Activated T-cell treated with anti-CD3 and anti-CD28 coated beads, Interleukin-2, amount 50 U/mL, for 24 hours (primary cell): ENCODE measurements at regions not wholly inside any gene's neighbourhood (a gene's known extent, or its start where the extent isn't known, plus 50 kb on each side); places are given as distances from the start of the nearest gene placed in this dataset.
"Not testable (repeated sequence)": the region's sequence is repeated elsewhere in the genome, so short reads cannot be mapped to it uniquely, and the experiment has no call there.

Source experiments
- DNase-seq: peaks from one replicate; pipeline ENCODE4 v3.0.0-alpha.2; 2020
- H3K27ac Mint-ChIP-seq: 2 replicates; pipeline ENCODE4 v1.8.0; 2020; ENCODE audit warnings: mild to moderate bottlenecking, mixed read lengths
- H3K27me3 Mint-ChIP-seq: 2 replicates; pipeline ENCODE4 v1.8.0; 2020; ENCODE audit warnings: mixed read lengths
- H3K36me3 Mint-ChIP-seq: 2 replicates; pipeline ENCODE4 v1.8.0; 2020; ENCODE audit warnings: low read depth, mixed read lengths
- H3K4me1 Mint-ChIP-seq: 2 replicates; pipeline ENCODE4 v1.8.0; 2020; ENCODE audit warnings: low read depth, mixed read lengths
- H3K4me3 Mint-ChIP-seq: 2 replicates; pipeline ENCODE4 v1.8.0; 2020; ENCODE audit warnings: mild to moderate bottlenecking, moderate library complexity, mixed read lengths
- H3K9me3 Mint-ChIP-seq: 2 replicates; pipeline ENCODE4 v1.8.0; 2020; ENCODE audit warnings: mixed read lengths

DNA sequence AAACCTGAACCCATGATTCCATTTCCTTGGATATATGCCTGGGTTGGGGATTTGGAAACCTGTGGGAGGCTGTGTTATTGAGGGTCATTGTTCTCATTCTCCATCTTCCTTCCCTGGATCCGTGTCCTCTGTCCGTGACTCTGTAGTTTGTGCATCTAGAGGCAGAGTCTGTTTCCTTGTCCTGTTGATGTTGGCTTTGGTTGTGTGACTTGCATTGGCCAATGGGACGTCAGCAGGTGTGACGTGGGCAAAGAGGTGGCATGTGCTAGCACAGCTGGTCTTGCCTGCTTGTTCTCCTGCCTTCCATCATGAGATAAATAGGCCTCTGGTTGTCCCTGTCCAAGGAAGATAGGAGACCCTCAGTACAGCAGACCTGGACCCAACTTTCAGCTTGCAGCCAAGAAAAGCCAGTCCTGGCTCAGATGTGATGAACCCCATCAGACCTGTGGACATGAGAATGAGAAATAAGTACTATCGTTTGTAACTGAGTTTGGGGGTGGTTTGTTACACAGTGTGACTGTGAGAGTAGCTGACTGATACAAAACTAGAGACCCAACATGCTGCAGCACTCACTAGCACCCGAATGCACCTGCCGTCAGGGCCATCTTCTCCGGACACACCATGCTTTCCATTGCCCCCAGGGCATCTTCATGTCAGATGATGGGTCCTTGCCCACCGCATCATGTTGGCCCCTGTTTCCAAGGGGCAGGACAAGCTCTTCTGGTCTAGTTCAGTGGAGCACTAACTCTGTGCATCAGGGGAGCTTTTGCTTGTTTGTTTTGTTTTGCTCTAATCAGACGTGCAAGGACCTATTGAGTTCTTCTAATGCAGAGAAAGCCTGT lies 195.3 kb upstream of the SULF2 start:
- Mint-ChIP-seq H3K27me3 (peaks cover 36% of the 10 kb centered on the region), H3K4me1 (peaks cover 7% of the 10 kb centered on the region)

DNA sequence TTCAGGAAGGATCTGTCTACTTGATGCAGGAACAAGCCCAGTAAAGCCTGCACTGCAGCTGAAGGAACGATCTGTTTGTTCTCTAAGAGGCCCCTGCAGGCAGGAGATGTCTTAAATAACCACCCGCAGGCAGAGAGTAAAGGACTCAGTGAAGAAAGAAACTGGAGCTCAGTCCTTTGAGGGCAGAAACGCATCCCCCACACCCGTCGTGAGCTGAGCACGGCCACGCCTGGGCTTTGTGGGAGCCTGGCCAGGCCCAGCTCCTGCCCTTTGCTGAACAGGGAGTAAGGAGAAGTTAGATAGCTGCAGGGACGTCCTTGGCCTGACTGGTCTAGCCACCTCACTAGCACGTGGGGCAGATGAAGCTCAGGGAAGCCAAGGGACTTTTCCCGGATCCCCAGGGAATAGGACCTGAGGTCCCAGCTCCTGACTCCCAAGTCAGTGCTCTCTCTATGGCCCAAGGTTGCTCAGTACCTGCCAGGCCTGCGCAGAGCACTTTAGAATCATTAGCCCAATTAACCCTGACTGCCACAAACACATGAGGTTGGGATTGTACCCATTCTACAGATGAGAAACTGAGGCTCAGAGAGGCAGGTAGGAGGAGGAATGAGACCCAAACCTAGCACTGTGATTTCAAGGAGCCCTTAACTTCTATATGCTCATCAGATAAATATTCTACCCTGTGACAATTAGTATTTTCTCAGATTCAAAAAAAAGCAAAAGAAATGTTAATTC lies 194.2 kb upstream of the SULF2 start:
- not testable (repeated sequence) for H3K27ac Mint-ChIP-seq

More for the DNA sequence above, 195.3 kb upstream of the SULF2 start:
- Mint-ChIP-seq H3K9me3 (no peaks in the 10 kb centered on the region), H3K36me3 (no peaks in the 10 kb centered on the region), H3K4me3 (no peak overlapping the region), H3K27ac (no peak overlapping the region)
- no peak for DNase-seq

DNA sequence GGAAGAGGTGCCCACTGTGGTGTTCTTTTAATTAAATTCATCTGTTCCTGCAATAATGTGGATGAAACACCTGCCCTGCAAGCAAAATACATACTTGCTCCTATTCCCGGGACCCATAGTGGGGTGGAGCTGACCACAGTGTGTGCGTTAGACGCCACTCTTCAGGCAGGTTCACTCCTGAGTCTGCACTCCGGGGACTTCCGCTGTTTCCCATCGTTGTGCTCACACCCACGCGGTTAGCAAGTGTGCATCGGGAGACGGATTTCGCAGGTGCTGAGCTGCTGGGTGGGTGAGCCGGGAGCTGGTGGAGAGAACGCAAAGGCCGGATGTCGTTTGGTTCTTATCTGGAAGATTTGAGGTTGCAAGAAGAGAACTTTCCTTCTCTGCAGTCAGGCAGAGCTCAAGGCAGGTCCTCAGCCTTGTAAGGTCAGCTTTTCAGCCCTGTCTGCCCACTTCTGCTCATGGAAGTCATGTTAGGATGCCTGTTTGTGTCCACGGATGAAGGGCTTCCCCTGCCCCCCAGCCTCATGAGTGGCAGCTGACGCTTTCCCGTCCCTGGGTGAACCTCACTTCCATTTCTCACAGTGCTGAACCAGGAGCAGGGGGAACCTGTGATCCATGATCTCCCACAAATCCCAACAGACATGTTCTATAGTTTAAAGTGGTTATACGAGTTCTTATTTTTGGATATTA lies 193.3 kb upstream of the SULF2 start:
- H3K27me3 Mint-ChIP-seq: peaks cover 36% of the 10 kb centered on the region
- not testable (repeated sequence) for H3K4me3 Mint-ChIP-seq, H3K36me3 Mint-ChIP-seq, H3K9me3 Mint-ChIP-seq, DNase-seq, H3K27ac Mint-ChIP-seq, H3K4me1 Mint-ChIP-seq

More for the DNA sequence above, 194.2 kb upstream of the SULF2 start:
- H3K9me3 Mint-ChIP-seq, H3K4me1 Mint-ChIP-seq, H3K36me3 Mint-ChIP-seq, DNase-seq, H3K4me3 Mint-ChIP-seq: not testable (repeated sequence)
- peaks cover 36% of the 10 kb centered on the region for H3K27me3 Mint-ChIP-seq

DNA sequence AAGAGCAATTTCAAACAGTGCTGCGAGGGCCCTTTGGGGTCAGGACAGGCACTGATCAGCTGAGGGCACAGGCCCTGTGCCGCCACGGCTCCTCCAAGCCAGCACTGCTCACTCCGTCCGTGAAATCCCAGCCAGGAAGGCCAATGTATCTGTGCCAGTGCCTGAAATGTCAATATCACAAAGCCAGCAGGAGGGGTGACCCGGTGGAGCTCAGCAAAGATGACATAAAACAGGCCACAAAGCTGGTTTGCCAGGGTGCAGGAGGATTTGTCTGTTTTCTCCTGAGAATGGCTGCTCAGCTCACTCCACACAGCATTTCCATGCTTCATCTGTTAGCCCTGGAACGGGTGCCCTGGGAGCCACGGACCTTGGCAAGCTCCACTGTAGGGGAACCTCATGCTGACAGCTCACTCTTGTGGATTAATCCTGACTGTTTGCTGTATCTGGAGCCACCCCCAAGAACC lies 192.5 kb upstream of the SULF2 start:
- DNase-seq, H3K36me3 Mint-ChIP-seq, H3K4me3 Mint-ChIP-seq, H3K27ac Mint-ChIP-seq, H3K4me1 Mint-ChIP-seq, H3K9me3 Mint-ChIP-seq: not testable (repeated sequence)
- H3K27me3 Mint-ChIP-seq: peaks cover 37% of the 10 kb centered on the region

DNA sequence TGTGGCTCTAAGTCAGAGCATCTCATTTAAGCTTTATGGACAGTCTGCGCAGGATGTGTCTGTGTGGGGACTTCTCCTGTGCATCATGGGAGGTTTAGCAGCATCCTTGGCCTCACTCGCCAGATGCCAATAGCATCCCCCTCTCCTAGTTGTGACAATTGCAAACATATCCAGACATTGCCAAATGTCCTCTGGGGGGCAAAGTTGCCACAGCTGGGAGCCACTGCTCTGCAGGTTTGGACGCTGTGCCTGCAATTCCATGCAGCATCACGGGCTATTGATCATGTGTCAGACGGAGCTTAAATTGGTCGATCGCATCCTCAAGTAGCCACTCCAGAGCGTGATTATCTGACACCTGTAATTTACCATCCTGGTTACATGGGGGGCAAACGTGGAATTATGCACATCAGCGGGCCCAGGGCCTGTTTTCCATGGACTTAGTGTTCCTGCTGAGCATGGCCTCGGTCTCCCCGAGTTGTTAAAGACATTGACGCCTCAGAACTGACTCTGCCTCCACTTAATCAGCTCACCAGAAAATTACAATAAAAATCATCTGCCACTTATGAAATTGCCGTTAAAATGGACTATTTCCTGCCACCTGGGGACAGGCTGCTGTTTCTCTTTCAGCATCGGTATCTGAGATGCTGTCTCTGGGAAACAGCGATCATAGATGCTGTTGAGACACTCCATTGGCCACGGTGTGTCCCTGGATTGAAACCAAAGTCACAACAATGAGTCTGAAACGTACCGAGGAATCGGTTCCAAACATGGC lies 191.9 kb upstream of the SULF2 start:
- peaks cover 38% of the 10 kb centered on the region for H3K27me3 Mint-ChIP-seq
- H3K36me3 Mint-ChIP-seq, H3K4me3 Mint-ChIP-seq, H3K27ac Mint-ChIP-seq, H3K9me3 Mint-ChIP-seq, DNase-seq, H3K4me1 Mint-ChIP-seq: not testable (repeated sequence)

DNA sequence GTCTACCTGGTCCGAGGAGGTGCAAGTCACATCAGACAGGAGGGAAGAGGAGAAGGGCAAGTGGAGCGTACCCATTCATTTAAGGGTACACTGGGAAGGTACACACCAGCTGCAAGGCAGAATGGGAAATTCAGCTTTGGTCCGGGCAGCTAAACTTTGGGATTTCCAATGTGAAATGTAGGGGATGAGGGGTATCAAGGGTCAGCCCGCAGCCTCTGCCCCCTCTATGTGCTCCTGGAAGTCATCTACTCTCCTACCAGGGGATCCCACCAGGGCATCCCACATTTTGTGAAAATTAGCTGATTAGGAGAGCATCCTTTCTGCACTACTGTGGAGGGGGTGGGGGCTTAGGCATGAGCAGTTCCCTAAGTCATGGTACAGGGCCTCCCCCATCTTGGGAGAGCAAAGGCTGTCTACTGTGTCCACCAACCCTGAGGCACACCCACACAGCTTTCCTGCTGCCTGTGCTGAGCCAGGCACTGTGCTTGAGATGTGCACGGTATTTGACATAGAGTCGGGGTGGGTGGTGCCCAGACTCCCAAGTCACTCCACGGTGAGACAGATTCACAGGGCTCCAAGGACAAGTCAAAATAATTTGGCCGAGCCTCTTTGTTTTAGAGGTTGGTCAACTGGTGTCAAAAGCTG lies 189.1 kb upstream of the SULF2 start:
- H3K36me3 Mint-ChIP-seq: no peaks in the 10 kb centered on the region
- H3K27ac Mint-ChIP-seq: no peak overlapping the region
- DNase-seq: no peak
- peaks cover 8% of the 10 kb centered on the region for H3K4me1 Mint-ChIP-seq
- no peaks in the 10 kb centered on the region for H3K9me3 Mint-ChIP-seq
- H3K27me3 Mint-ChIP-seq: peaks cover 49% of the 10 kb centered on the region
- H3K4me3 Mint-ChIP-seq: no peak overlapping the region

DNA sequence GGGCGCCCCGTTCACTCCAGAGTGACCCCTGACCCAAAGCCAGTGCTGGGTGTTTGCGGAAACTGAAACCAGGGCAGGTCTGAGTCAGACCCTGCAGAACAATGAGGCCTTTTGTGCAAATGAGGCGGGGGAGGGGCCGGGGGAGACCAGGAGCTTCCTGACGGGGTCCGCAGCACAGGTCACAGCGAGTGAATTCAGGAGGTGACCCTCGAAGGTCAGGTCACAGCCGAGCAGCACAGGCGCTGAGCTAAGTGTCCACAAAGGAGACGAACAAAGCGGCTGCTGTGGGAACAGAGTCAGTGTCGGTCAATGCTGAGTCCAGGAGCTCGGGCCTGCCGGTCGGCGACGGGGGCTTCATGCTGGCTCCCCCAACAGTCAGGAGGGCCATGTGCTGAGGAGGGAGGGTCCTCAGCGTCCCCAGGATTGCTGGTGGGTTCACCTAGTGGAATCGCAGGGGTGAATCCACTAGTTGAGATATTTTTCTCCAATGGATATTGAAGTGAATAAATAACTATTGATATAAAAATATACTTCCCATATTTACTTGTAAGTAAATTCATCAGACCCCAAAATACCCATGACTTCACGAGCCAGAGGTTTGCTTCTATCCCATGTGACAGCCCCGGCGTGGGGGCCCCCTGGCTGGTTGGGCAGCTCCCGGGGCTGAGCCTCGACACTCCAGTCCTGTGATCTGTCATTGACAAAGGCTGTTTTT lies 188.4 kb upstream of the SULF2 start:
- Mint-ChIP-seq H3K36me3 (no peaks in the 10 kb centered on the region), H3K4me3 (no peak overlapping the region), H3K4me1 (peaks cover 8% of the 10 kb centered on the region), H3K27ac (no peak overlapping the region), H3K27me3 (peaks cover 43% of the 10 kb centered on the region), H3K9me3 (no peaks in the 10 kb centered on the region)
- DNase-seq: no peak

DNA sequence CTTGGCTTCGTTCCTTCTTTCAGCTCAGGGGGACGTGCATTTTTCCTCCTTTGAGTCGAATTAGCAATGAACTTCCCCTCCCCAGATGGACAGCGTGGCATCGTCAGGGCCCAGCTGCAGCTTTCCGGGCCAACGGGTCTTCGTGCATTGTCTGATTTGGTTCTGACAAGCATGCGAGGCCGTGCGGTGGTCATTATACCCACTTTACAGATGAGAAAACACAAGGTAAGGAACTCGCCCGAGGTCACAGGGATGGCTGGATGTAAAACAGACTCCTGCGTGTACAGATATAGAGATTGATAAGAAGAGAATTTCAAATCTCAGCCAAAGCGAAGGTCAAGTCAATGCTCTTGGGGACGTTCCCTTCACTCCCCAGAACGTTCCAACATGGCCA lies 187.6 kb upstream of the SULF2 start:
- Mint-ChIP-seq H3K27ac (no peak overlapping the region), H3K4me1 (peaks cover 5% of the 10 kb centered on the region)
- DNase-seq: no peak

DNA sequence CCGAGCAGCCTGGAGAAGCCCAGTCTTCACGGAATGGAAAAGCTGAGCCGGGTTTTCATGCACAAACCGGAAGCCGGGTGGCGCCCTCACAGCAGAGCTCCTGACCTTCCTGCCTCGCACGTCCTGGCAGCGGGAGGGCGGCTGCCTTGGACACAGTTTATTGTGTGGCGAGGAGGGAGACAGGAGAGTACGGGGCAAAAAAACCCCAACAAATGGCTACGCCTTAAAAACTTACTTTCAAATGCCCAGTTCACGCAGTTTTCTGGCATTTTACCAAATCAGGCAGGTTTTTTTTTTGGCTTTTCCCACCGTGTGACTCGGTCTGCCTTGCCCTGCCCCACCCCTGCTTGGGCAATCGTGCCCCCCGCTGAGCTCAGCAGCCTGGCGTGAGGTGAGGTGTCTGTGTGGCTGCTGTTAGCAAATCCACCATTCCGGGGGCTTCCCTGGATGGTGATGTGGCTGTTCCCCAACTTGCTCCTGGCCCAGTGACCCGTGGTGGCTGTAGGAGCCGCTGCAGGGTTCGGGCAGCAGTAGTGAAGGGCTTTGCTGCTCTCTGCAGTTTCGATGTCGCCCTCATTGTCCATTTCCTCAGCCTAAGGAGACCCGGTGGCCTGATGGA lies 187.1 kb upstream of the SULF2 start:
- not testable (repeated sequence) for H3K4me3 Mint-ChIP-seq, DNase-seq, H3K27ac Mint-ChIP-seq, H3K4me1 Mint-ChIP-seq, H3K9me3 Mint-ChIP-seq, H3K36me3 Mint-ChIP-seq
- peaks cover 34% of the 10 kb centered on the region for H3K27me3 Mint-ChIP-seq

More for the DNA sequence above, 187.6 kb upstream of the SULF2 start:
- no peaks in the 10 kb centered on the region for H3K9me3 Mint-ChIP-seq
- no peak overlapping the region for H3K4me3 Mint-ChIP-seq
- H3K36me3 Mint-ChIP-seq: no peaks in the 10 kb centered on the region
- peaks cover 39% of the 10 kb centered on the region for H3K27me3 Mint-ChIP-seq

DNA sequence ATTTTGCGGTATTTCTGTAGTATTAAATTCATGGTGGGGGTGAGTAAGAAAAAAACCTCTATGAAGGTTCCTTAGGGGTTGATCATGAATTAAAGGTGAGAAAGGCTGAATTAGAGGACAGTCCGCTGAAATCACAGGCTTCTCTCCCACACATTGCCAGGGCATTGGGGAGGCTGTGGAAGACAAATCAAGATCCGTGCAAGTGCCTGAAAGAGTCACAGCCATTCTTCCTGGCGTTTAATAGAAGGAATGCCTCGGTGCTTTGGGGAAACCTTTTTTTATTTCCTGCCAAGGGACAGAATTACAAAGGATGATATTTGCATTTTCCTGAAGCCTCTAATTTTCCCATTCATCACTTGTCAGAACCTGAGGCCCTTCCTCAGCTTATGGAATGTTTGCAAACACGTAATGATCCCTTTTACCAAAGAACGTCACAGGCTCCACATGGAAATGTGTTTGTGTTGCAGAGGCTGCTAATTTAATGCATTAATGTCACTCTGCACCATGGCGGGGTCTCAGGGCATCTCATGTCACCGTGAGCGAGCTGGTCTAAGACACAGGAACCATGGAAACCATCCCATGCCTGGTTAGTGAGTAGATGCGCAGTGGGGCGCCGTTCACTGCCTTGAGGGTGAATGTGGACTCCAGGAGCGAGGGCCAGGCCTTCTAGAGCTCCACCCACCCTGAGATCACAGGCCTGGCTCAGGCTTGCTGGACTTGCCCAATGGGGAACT lies 185.9 kb upstream of the SULF2 start:
- Mint-ChIP-seq H3K27ac (no peak overlapping the region), H3K27me3 (peaks cover 29% of the 10 kb centered on the region), H3K4me1 (peaks cover 1% of the 10 kb centered on the region), H3K4me3 (no peak overlapping the region), H3K36me3 (no peaks in the 10 kb centered on the region), H3K9me3 (no peaks in the 10 kb centered on the region)
- no peak for DNase-seq

DNA sequence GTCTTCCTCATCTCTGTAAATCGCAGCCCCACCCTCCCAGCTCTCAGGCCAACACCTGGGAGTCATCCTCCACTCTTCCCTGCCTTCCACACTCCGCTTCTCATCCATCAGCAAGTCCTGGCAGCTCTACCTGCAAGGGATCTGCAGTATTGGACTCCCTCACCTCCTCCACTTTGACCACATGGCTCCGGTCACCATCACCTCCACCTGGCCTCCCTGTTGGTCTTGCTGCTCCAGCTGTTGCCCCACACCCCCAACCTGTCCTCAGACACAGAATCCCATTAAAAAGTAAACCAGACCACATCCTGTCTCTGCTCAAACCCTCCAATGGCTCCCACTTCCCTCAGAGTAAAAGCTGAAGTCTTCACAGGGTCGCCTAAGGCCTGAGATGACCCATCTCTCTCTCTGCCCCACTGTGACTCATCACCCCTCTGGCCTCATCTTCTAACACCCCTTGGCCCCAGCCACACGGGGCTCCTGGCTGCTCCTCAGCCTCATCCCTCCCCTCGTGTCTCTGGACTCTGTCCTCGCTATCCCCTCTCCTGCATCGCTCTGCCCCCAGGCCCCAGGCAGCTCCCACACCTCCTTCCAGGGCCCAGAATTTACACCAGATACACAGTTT lies 185.1 kb upstream of the SULF2 start:
- peaks cover under 1% of the 10 kb centered on the region for H3K4me1 Mint-ChIP-seq
- no peak overlapping the region for H3K4me3 Mint-ChIP-seq
- no peaks in the 10 kb centered on the region for H3K9me3 Mint-ChIP-seq
- H3K36me3 Mint-ChIP-seq: no peaks in the 10 kb centered on the region
- H3K27me3 Mint-ChIP-seq: peaks cover 29% of the 10 kb centered on the region
- H3K27ac Mint-ChIP-seq: no peak overlapping the region
- no peak for DNase-seq

DNA sequence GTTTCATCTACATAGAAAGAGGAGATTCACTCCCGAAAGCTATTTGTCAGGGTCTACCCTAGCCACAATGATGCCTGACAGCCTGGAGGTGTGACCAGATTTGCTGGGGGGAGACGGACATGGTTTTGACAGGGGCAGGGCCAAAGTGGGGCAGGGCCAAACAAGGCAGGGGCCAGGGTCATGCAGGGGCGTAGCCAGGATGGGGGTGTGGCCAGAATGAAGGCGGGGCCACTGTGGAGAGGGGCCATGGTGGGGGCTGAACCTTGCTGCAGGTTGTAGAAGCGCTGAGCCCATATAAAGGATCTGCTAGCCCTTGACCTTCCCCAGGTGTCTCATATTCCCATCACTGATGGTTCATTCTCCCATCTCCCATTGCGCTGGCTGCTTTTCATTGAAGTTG lies 184.1 kb upstream of the SULF2 start:
- Mint-ChIP-seq H3K4me3 (no peak overlapping the region), H3K4me1 (no peaks in the 10 kb centered on the region), H3K9me3 (no peaks in the 10 kb centered on the region), H3K36me3 (no peaks in the 10 kb centered on the region), H3K27ac (no peak overlapping the region), H3K27me3 (peaks cover 29% of the 10 kb centered on the region)
- DNase-seq: no peak
